ENCODE measurements at regions not wholly inside any gene's neighbourhood (a gene's known extent, or its start where the extent isn't known, plus 50 kb on each side); places are given as distances from the start of the nearest gene placed in this dataset.

GRCh38 chr13:70619936-70620335 lies 511.7 kb upstream of the KLHL1 start:
- H3K36me3 Mint-ChIP-seq, result no peaks in the 10 kb centered on the region
- H3K27ac Mint-ChIP-seq, result no peak overlapping the region
- H3K27me3 Mint-ChIP-seq, result no peaks in the 10 kb centered on the region
- DNase-seq (no peak), ATAC-seq (replicated peaks) (no peak)
- no peak overlapping the region for H3K4me3 Mint-ChIP-seq
- H3K4me1 Mint-ChIP-seq, result no peaks in the 10 kb centered on the region
- H3K9me3 Mint-ChIP-seq, result no peaks in the 10 kb centered on the region

- DNase-seq (no peak), ATAC-seq (replicated peaks) (no peak)
- no peaks in the 10 kb centered on the region for H3K36me3 Mint-ChIP-seq
- H3K27ac Mint-ChIP-seq, result no peak overlapping the region
- H3K27me3 Mint-ChIP-seq, result no peaks in the 10 kb centered on the region
- H3K9me3 Mint-ChIP-seq, result no peaks in the 10 kb centered on the region
- no peaks in the 10 kb centered on the region for H3K4me1 Mint-ChIP-seq
- no peak overlapping the region for H3K4me3 Mint-ChIP-seq
Measured at GRCh38 chr13:70616847-70617246, 508.6 kb upstream of the KLHL1 start.

DNA sequence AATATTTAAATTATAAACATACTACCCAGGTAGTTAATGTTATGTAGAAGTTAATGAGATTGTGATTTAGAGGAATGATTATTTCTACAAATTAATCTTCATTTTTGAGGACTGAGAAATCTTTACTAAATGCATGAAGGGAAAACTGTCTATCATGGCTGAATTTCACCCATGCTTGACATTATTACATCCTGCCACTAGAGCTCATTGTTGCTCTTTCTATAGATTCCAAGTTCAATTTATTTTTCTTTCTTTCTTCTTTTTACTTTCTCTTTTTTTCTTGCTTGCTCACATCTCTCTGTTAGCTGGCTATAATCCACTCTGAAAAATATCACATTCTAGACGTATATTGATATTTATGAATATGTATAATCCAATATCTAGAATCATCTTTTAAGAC lies 505.0 kb upstream of the KLHL1 start:
- ATAC-seq (replicated peaks), result no peak
- no peaks in the 10 kb centered on the region for H3K9me3 Mint-ChIP-seq
- no peaks in the 10 kb centered on the region for H3K27me3 Mint-ChIP-seq
- no peak overlapping the region for H3K27ac Mint-ChIP-seq
- no peak overlapping the region for H3K4me3 Mint-ChIP-seq
- no peak for DNase-seq
- no peaks in the 10 kb centered on the region for H3K36me3 Mint-ChIP-seq
- H3K4me1 Mint-ChIP-seq, result no peaks in the 10 kb centered on the region

GRCh38 chr13:70612881-70613280 lies 504.6 kb upstream of the KLHL1 start:
- ATAC-seq (replicated peaks) (no peak), DNase-seq (no peak)
- no peaks in the 10 kb centered on the region for H3K27me3 Mint-ChIP-seq
- no peaks in the 10 kb centered on the region for H3K9me3 Mint-ChIP-seq
- no peak overlapping the region for H3K27ac Mint-ChIP-seq
- no peaks in the 10 kb centered on the region for H3K4me1 Mint-ChIP-seq
- no peak overlapping the region for H3K4me3 Mint-ChIP-seq
- no peaks in the 10 kb centered on the region for H3K36me3 Mint-ChIP-seq

- Mint-ChIP-seq H3K9me3 (peaks cover 0 to 4% of the 10 kb centered on the region in 2 donors), H3K27ac (no peak overlapping the region), H3K36me3 (no peaks in the 10 kb centered on the region), H3K4me3 (no peak overlapping the region), H3K4me1 (no peaks in the 10 kb centered on the region), H3K27me3 (no peaks in the 10 kb centered on the region)
- ATAC-seq (replicated peaks) (no peak), DNase-seq (no peak)
Measured at GRCh38 chr13:70604448-70604847, 496.2 kb upstream of the KLHL1 start.

- no peak overlapping the region for H3K4me3 Mint-ChIP-seq
- H3K36me3 Mint-ChIP-seq, result no peaks in the 10 kb centered on the region
- DNase-seq (no peak), ATAC-seq (replicated peaks) (no peak)
- no peaks in the 10 kb centered on the region for H3K4me1 Mint-ChIP-seq
- no peaks in the 10 kb centered on the region for H3K27me3 Mint-ChIP-seq
- no peak overlapping the region for H3K27ac Mint-ChIP-seq
- H3K9me3 Mint-ChIP-seq, result no peaks in the 10 kb centered on the region
Measured at GRCh38 chr13:70593716-70594115, 485.5 kb upstream of the KLHL1 start.

DNA sequence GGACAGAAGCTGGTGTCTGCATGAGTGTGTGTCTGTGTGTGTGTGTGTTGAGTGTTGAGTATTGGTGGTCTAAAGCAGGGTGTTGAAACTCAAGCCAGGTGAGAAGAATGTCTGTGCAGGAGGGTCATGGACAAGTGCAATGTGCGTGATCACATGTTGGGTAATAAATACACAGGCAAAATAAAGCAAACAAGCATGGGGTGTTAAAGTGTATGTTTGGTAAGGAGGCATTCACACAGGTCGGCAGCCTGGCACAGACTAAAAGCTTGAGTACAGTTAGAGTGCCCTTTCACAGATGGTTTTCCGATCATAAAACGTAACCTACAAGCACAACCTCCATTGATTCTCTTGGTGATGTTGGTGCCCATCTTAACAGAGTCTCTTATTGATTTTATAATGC lies 476.9 kb upstream of the KLHL1 start:
- no peaks in the 10 kb centered on the region for H3K36me3 Mint-ChIP-seq
- no peaks in the 10 kb centered on the region for H3K27me3 Mint-ChIP-seq
- ATAC-seq (replicated peaks), result no peak
- no peak for DNase-seq
- peaks cover 0 to 3% of the 10 kb centered on the region in 2 donors for H3K9me3 Mint-ChIP-seq
- H3K27ac Mint-ChIP-seq, result no peak overlapping the region
- no peak overlapping the region for H3K4me3 Mint-ChIP-seq
- no peaks in the 10 kb centered on the region for H3K4me1 Mint-ChIP-seq

DNA sequence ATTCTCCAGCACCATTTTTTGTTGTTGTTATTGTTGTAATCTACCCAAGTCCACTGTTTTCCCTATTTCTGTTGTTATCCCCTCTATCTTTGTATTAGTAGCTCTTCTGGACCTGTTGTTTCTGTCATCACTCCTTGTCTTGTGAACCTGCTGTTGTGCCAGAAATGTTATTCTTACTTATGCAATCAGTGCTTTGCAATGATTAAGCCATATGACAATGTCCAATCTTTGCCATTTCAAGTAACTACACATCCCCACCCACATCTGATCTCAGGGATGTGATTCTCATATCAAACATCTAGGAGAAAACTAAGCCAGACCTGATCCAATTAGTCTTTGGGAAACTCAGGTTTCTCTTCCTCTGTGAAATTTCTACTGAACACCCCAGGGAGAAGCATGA lies 472.6 kb upstream of the KLHL1 start:
- Mint-ChIP-seq H3K27ac (no peak overlapping the region), H3K4me1 (no peaks in the 10 kb centered on the region), H3K9me3 (peaks cover 0 to 3% of the 10 kb centered on the region in 2 donors), H3K4me3 (no peak overlapping the region), H3K27me3 (no peaks in the 10 kb centered on the region), H3K36me3 (no peaks in the 10 kb centered on the region)
- ATAC-seq (replicated peaks) (no peak), DNase-seq (no peak)

- Mint-ChIP-seq H3K36me3 (no peaks in the 10 kb centered on the region), H3K27ac (no peak overlapping the region)
Measured at GRCh38 chr13:70579941-70580340, 471.7 kb upstream of the KLHL1 start.

GRCh38 chr13:70571221-70571620 lies 463.0 kb upstream of the KLHL1 start:
- DNase-seq (no peak), ATAC-seq (replicated peaks) (no peak)
- no peaks in the 10 kb centered on the region for H3K4me1 Mint-ChIP-seq
- no peaks in the 10 kb centered on the region for H3K36me3 Mint-ChIP-seq
- H3K4me3 Mint-ChIP-seq, result no peak overlapping the region
- H3K27ac Mint-ChIP-seq, result no peak overlapping the region
- H3K9me3 Mint-ChIP-seq, result no peaks in the 10 kb centered on the region
- H3K27me3 Mint-ChIP-seq, result no peaks in the 10 kb centered on the region

More at GRCh38 chr13:70579941-70580340, 471.7 kb upstream of the KLHL1 start:
- no peaks in the 10 kb centered on the region for H3K27me3 Mint-ChIP-seq
- no peaks in the 10 kb centered on the region for H3K4me1 Mint-ChIP-seq
- DNase-seq (no peak), ATAC-seq (replicated peaks) (no peak)
- H3K9me3 Mint-ChIP-seq, result peaks cover 0 to 3% of the 10 kb centered on the region in 2 donors
- H3K4me3 Mint-ChIP-seq, result no peak overlapping the region

- H3K27me3 Mint-ChIP-seq, result no peaks in the 10 kb centered on the region
- no peaks in the 10 kb centered on the region for H3K9me3 Mint-ChIP-seq
- H3K27ac Mint-ChIP-seq, result no peak overlapping the region
- DNase-seq (no peak), ATAC-seq (replicated peaks) (no peak)
- no peaks in the 10 kb centered on the region for H3K4me1 Mint-ChIP-seq
- no peaks in the 10 kb centered on the region for H3K36me3 Mint-ChIP-seq
- H3K4me3 Mint-ChIP-seq, result no peak overlapping the region
Measured at GRCh38 chr13:70568571-70568970, 460.3 kb upstream of the KLHL1 start.

DNA sequence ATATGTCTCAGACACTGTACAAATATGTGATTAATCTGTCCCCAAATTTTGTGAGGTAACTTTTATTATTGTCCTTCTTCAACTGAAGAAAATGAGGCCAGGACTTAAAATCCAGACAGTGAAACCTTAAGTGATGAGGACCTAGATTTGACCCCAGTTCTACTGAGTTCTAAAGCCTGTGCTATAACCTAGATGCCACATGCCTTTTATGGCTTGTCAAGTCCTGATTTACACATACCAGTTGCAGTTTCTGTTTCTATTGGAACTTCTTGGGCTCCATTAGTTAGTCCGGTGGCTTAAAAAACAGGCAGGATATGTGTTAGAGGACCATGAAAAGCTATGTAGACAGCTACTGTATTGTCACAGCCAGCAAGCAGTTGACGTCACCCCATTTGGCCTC lies 436.5 kb upstream of the KLHL1 start:
- H3K27ac Mint-ChIP-seq, result no peak overlapping the region
- H3K27me3 Mint-ChIP-seq, result no peaks in the 10 kb centered on the region
- H3K4me1 Mint-ChIP-seq, result no peaks in the 10 kb centered on the region
- no peak for DNase-seq
- H3K36me3 Mint-ChIP-seq, result no peaks in the 10 kb centered on the region
- H3K4me3 Mint-ChIP-seq, result no peak overlapping the region
- H3K9me3 Mint-ChIP-seq, result peaks cover 0 to 1% of the 10 kb centered on the region in 2 donors
- ATAC-seq (replicated peaks), result no peak

- ATAC-seq (replicated peaks), result no peak
- Mint-ChIP-seq H3K9me3 (peaks cover 2 to 4% of the 10 kb centered on the region in 2 donors), H3K36me3 (no peaks in the 10 kb centered on the region), H3K4me1 (no peaks in the 10 kb centered on the region), H3K27me3 (no peaks in the 10 kb centered on the region), H3K27ac (no peak overlapping the region), H3K4me3 (no peak overlapping the region)
- DNase-seq, result no peak
Measured at GRCh38 chr13:70541451-70541850, 433.2 kb upstream of the KLHL1 start.

- no peaks in the 10 kb centered on the region for H3K4me1 Mint-ChIP-seq
- H3K36me3 Mint-ChIP-seq, result no peaks in the 10 kb centered on the region
- no peak overlapping the region for H3K4me3 Mint-ChIP-seq
- ATAC-seq (replicated peaks) (no peak), DNase-seq (no peak)
- no peak overlapping the region for H3K27ac Mint-ChIP-seq
- H3K27me3 Mint-ChIP-seq, result no peaks in the 10 kb centered on the region
- H3K9me3 Mint-ChIP-seq, result peaks cover 4 to 8% of the 10 kb centered on the region in 2 donors
Measured at GRCh38 chr13:70534466-70534865, 426.2 kb upstream of the KLHL1 start.

DNA sequence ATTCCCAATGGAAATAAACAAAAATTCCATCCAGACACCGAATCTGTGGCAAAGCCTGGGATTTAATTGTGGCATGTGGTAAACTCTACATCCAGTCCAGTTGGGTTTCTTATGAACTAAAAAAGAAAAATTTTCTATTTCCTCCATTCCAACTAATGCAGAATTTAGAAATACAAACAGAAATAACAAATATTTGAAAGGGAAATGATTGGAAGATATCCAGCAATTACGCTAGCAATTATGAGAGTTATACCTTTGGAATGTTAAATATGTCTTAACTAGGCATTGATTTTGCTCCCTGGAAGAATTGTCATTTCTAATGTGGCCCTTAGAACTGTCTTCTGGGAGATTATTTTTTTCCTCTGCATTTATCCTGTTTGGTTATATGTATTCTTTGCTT lies 421.4 kb upstream of the KLHL1 start:
- no peak for ATAC-seq (replicated peaks)

GRCh38 chr13:70527599-70527998 lies 419.3 kb upstream of the KLHL1 start:
- DNase-seq (no peak), ATAC-seq (replicated peaks) (no peak)
- H3K9me3 Mint-ChIP-seq, result peaks cover 0 to 4% of the 10 kb centered on the region in 2 donors
- H3K27me3 Mint-ChIP-seq, result no peaks in the 10 kb centered on the region
- H3K36me3 Mint-ChIP-seq, result no peaks in the 10 kb centered on the region
- H3K27ac Mint-ChIP-seq, result no peak overlapping the region
- H3K4me1 Mint-ChIP-seq, result no peaks in the 10 kb centered on the region
- no peak overlapping the region for H3K4me3 Mint-ChIP-seq

More for the DNA sequence above, 421.4 kb upstream of the KLHL1 start:
- H3K36me3 Mint-ChIP-seq, result no peaks in the 10 kb centered on the region
- H3K27ac Mint-ChIP-seq, result no peak overlapping the region
- H3K27me3 Mint-ChIP-seq, result no peaks in the 10 kb centered on the region
- no peak for DNase-seq
- H3K4me3 Mint-ChIP-seq, result no peak overlapping the region
- H3K4me1 Mint-ChIP-seq, result no peaks in the 10 kb centered on the region
- H3K9me3 Mint-ChIP-seq, result peaks cover 1 to 4% of the 10 kb centered on the region in 2 donors

Data from stimulated activated naive B cell treated with anti-CD40 and anti-IgM and Interleukin-4, amounts not matched to agents 10 μg/mL and 1 μg/mL and 100 μg/mL, for 72 hours (primary cell).